GM12872 (cell line): ENCODE measurements at regions not wholly inside any gene's neighbourhood (a gene's known extent, or its start where the extent isn't known, plus 50 kb on each side); places are given as distances from the start of the nearest gene placed in this dataset.

Source experiments
- TF ChIP-seq, protein P1 (sequence below): IDR thresholded peaks from 3 replicates; pipeline ENCODE4 v1.5.1; 2011; ENCODE audit warnings: low read depth, mild to moderate bottlenecking, low read length, moderate library complexity; ENCODE audit not compliant: insufficient read depth

- TF ChIP-seq, protein P1, sequence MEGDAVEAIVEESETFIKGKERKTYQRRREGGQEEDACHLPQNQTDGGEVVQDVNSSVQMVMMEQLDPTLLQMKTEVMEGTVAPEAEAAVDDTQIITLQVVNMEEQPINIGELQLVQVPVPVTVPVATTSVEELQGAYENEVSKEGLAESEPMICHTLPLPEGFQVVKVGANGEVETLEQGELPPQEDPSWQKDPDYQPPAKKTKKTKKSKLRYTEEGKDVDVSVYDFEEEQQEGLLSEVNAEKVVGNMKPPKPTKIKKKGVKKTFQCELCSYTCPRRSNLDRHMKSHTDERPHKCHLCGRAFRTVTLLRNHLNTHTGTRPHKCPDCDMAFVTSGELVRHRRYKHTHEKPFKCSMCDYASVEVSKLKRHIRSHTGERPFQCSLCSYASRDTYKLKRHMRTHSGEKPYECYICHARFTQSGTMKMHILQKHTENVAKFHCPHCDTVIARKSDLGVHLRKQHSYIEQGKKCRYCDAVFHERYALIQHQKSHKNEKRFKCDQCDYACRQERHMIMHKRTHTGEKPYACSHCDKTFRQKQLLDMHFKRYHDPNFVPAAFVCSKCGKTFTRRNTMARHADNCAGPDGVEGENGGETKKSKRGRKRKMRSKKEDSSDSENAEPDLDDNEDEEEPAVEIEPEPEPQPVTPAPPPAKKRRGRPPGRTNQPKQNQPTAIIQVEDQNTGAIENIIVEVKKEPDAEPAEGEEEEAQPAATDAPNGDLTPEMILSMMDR, result no peak
These were observed 94.7 kb upstream of the TARDBP start for GRCh38 chr1:10917513-10918454.

- TF ChIP-seq, protein P1, result no peak
These were observed 93.9 kb upstream of the TARDBP start for GRCh38 chr1:10918531-10918930.

DNA sequence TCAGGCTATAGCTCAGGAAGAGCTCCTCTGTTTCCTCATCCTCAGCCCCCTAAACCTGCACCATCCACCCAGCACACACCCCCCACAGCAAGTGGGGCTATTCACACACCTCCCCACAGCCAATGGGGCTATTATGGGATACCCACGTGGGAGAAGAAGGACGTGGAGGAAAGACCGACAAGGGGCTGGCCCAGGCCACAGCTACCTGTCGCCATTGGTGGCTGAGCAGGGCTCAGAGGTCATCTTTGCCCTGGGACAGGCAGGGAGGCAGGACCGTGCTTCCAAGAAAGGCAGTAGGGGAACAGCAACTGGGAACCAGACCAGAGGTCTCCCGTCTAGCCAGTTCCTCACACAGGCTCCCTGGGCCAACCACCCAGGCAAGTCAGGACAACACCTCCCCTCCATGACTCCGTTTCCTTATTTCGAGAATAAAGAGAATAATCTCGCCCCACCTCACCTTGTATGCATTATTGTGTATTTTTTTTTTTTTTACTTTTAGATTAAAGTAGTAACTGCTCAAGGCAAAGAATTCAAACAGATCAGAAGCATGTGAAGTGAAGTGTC lies 92.3 kb upstream of the TARDBP start:
- TF ChIP-seq, protein P1, result no peak

DNA sequence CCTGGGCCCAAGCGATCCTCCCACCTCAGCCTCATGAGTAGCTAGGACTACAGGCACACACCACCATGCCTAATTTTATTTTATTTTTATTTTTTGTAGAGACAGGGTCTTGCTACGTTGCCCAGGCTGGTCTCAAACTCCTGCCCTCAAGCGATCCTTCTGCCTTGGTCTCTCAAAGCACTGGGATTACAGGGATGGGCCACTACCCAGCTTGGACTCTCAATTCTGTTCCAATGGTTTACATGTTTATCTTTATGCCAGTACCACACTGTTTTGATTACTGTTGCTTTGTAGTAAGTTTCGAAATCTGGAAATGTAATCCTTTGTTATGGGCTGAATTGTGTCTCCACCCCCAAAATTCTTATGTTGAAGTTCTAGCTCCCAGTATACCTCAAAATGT lies 88.4 kb upstream of the TARDBP start:
- TF ChIP-seq, protein P1, result no peak

GRCh38 chr1:10928654-10929053 lies 83.8 kb upstream of the TARDBP start:
- TF ChIP-seq, protein P1, result no peak

DNA sequence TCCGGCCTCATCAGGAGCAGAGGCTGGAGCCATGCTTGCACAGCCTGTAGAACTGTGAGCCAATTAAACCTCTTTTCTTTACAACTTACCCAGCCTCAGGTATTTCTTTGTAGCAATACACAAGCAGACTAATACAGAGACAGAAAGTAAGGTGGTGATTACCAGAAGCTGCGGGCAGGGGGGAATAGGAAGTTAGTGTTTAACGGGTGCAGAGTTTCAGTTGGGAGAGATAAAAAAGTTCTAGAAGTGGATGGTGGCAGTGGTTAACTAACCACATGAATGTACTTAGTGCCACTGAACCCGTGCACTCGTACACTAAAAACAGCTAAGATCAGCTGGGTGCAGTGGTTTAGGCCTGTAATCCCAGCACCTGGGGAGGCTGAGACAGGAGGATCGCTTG lies 80.4 kb upstream of the TARDBP start:
- TF ChIP-seq, protein P1, result no peak

DNA sequence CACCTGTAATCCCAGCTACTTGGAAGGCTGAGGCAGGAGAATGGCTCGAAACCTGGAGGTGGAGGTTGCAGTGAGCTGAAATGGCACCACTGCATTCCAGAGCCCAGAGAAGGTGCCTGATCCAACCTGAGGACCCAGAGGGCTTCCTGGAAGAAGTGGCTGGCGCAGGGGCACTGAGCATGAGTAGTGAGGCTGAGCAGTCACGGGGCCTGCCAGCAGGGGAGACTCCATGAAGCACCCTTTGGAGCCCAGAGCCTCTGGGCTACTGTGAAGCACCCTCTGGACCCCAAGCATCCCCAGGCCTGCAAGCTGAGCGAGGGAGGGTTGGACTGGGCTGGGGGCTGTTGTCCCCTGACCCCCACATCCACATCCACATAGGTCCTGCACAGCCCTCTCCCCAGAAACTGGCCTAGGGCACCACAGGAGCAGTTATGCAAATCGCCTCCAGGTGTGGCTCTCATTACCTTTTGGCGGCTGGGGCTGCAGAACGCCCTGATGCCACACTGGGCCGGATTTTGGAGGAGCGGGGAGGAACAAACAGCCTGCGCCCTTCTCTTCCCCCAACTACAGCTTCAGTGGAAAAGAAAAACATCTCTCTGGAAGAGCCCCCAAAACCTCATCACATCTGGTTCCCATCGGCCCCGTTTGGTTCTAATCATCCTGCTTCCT lies 78.2 kb upstream of the TARDBP start:
- TF ChIP-seq, protein P1, result no peak
